ENCODE measurements at regions not wholly inside any gene's neighbourhood (a gene's known extent, or its start where the extent isn't known, plus 50 kb on each side); places are given as distances from the start of the nearest gene placed in this dataset.

- no peak for TF ChIP-seq POLR2A (IDR thresholded peaks at IDR 0.05)
- no peak for TF ChIP-seq CTCF (IDR thresholded peaks at IDR 0.05)
These were observed 777.6 kb downstream of the KCNJ18 start for GRCh38 chr17:22469941-22470340.

Data from testis (tissue), 2 donors.